MM.1S (cell line): ENCODE measurements at regions not wholly inside any gene's neighbourhood (a gene's known extent, or its start where the extent isn't known, plus 50 kb on each side); places are given as distances from the start of the nearest gene placed in this dataset.

Experiments used
- DNase-seq: peaks from one replicate; pipeline ENCODE4 v3.0.0-alpha.2; 2015
- H2AFZ ChIP-seq: fragments of 300-600 bp; sonication (generic); 2 replicates; pipeline ENCODE4 v1.6.0; 2016; ENCODE audit warnings: antibody characterized with exemption, low read length
- H3F3A ChIP-seq: fragments of 300-600 bp; sonication (generic); 2 replicates; pipeline ENCODE4 v1.6.1; 2016; ENCODE audit warnings: mild to moderate bottlenecking, antibody characterized with exemption, low read length, moderate library complexity, mixed read lengths; ENCODE audit not compliant: insufficient read depth
- H3K27ac ChIP-seq: fragments of 300-600 bp; sonication (generic); 2 replicates; pipeline ENCODE4 v1.5.1; 2016; ENCODE audit warnings: mild to moderate bottlenecking, low read length
- H3K27me3 ChIP-seq: fragments of 300-600 bp; sonication (generic); replicated peaks from 2 replicates; pipeline ENCODE4 v1.6.0; 2016; ENCODE audit warnings: low read length; ENCODE audit not compliant: insufficient read depth
- H3K36me3 ChIP-seq: fragments of 300-600 bp; sonication (generic); replicated peaks from 2 replicates; pipeline ENCODE4 v1.6.1; 2016; ENCODE audit warnings: mild to moderate bottlenecking, low read length, mixed read lengths; ENCODE audit not compliant: insufficient read depth
- H3K4me1 ChIP-seq: fragments of 300-600 bp; sonication (generic); 2 replicates; pipeline ENCODE4 v1.6.1; 2016; ENCODE audit warnings: low read length, mixed read lengths
- H3K4me2 ChIP-seq: fragments of 300-600 bp; sonication (generic); 2 replicates; pipeline ENCODE4 v1.6.0; 2016; ENCODE audit warnings: low read depth, low read length
- H3K4me3 ChIP-seq: fragments of 300-600 bp; sonication (generic); 2 replicates; pipeline ENCODE4 v1.5.1; 2016; ENCODE audit warnings: low read length, mixed read lengths
- H3K79me2 ChIP-seq: fragments of 300-600 bp; sonication (generic); 2 replicates; pipeline ENCODE4 v1.6.1; 2016; ENCODE audit warnings: mixed run types, low read length, mixed read lengths
- H3K9ac ChIP-seq: fragments of 300-600 bp; sonication (generic); 2 replicates; pipeline ENCODE4 v1.6.1; 2016; ENCODE audit warnings: low read length, mixed read lengths
- H3K9me2 ChIP-seq: fragments of 300-600 bp; sonication (generic); replicated peaks from 2 replicates; pipeline ENCODE4 v1.6.1; 2016; ENCODE audit warnings: mild to moderate bottlenecking, low read length, mixed read lengths; ENCODE audit not compliant: insufficient read depth
- H3K9me3 ChIP-seq: fragments of 300-600 bp; sonication (generic); replicated peaks from 2 replicates; pipeline ENCODE4 v1.6.1; 2016; ENCODE audit warnings: mild to moderate bottlenecking, low read length, mixed read lengths; ENCODE audit not compliant: insufficient read depth
- H4K20me1 ChIP-seq: fragments of 300-600 bp; sonication (generic); 2 replicates; pipeline ENCODE4 v1.6.1; 2016; ENCODE audit warnings: mild to moderate bottlenecking, low read length, moderate library complexity, mixed read lengths; ENCODE audit not compliant: insufficient read depth
- EZH2 ChIP-seq: fragments of 300-600 bp; sonication (generic); optimal IDR thresholded peaks from 2 replicates; pipeline ENCODE3; 2017; ENCODE audit warnings: low read depth, mild to moderate bottlenecking, antibody characterized with exemption, low read length, mixed read lengths
- EZH2phosphoT487 ChIP-seq: fragments of 300-600 bp; sonication (generic); IDR thresholded peaks from 2 replicates; pipeline ENCODE4 v1.6.1; 2018; ENCODE audit warnings: antibody characterized with exemption, low read length
- TF ChIP-seq, protein P1 (sequence below): fragments of 300-600 bp; sonication (generic); IDR thresholded peaks from 2 replicates; pipeline ENCODE4 v1.5.1; 2016; ENCODE audit warnings: antibody characterized with exemption, low read length, mixed read lengths

- Histone ChIP-seq H3K27ac (no peak overlapping the region), H3K9me2 (no peaks in the 10 kb centered on the region), H3K9ac (no peak overlapping the region), H3K4me2 (no peak overlapping the region), H3K79me2 (no peaks in the 10 kb centered on the region), H4K20me1 (no peaks in the 10 kb centered on the region), H2AFZ (no peak overlapping the region), H3K9me3 (no peaks in the 10 kb centered on the region), H3K27me3 (no peaks in the 10 kb centered on the region), H3K4me1 (no peaks in the 10 kb centered on the region), H3F3A (no peaks in the 10 kb centered on the region; the same call in 1 of the 2 replicates), H3K4me3 (no peak overlapping the region), H3K36me3 (no peaks in the 10 kb centered on the region)
- DNase-seq: no peak
- TF ChIP-seq EZH2phosphoT487 (no peak), EZH2 (no peak)
- TF ChIP-seq, protein P1, sequence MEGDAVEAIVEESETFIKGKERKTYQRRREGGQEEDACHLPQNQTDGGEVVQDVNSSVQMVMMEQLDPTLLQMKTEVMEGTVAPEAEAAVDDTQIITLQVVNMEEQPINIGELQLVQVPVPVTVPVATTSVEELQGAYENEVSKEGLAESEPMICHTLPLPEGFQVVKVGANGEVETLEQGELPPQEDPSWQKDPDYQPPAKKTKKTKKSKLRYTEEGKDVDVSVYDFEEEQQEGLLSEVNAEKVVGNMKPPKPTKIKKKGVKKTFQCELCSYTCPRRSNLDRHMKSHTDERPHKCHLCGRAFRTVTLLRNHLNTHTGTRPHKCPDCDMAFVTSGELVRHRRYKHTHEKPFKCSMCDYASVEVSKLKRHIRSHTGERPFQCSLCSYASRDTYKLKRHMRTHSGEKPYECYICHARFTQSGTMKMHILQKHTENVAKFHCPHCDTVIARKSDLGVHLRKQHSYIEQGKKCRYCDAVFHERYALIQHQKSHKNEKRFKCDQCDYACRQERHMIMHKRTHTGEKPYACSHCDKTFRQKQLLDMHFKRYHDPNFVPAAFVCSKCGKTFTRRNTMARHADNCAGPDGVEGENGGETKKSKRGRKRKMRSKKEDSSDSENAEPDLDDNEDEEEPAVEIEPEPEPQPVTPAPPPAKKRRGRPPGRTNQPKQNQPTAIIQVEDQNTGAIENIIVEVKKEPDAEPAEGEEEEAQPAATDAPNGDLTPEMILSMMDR: no peak
These were observed 50.4 kb upstream of the CXADR start for GRCh38 chr21:17462276-17462981.
